ENCODE measurements at regions not wholly inside any gene's neighbourhood (a gene's known extent, or its start where the extent isn't known, plus 50 kb on each side); places are given as distances from the start of the nearest gene placed in this dataset.

- no peak overlapping the region for H3K27ac ChIP-seq
- no peak overlapping the region for H3K4me3 ChIP-seq
- intact Hi-C loops (cut with DNase I), result no loop called here
- no peaks in the 10 kb centered on the region for H3K36me3 ChIP-seq
- H3K27me3 ChIP-seq, result no peaks in the 10 kb centered on the region
- H3K9me3 ChIP-seq, result no peaks in the 10 kb centered on the region
- TF ChIP-seq POLR2A (IDR thresholded peaks at IDR 0.05) (no peak), POLR2AphosphoS5 (IDR thresholded peaks at IDR 0.05; ENCODE audit: insufficient read depth in 1 of 2, low read depth in 1 of 2) (no peak)
- TF ChIP-seq, protein P1, sequence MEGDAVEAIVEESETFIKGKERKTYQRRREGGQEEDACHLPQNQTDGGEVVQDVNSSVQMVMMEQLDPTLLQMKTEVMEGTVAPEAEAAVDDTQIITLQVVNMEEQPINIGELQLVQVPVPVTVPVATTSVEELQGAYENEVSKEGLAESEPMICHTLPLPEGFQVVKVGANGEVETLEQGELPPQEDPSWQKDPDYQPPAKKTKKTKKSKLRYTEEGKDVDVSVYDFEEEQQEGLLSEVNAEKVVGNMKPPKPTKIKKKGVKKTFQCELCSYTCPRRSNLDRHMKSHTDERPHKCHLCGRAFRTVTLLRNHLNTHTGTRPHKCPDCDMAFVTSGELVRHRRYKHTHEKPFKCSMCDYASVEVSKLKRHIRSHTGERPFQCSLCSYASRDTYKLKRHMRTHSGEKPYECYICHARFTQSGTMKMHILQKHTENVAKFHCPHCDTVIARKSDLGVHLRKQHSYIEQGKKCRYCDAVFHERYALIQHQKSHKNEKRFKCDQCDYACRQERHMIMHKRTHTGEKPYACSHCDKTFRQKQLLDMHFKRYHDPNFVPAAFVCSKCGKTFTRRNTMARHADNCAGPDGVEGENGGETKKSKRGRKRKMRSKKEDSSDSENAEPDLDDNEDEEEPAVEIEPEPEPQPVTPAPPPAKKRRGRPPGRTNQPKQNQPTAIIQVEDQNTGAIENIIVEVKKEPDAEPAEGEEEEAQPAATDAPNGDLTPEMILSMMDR (IDR thresholded peaks at IDR 0.05), result no peak
- no peaks in the 10 kb centered on the region for H3K4me1 ChIP-seq
- DNase-seq (ENCODE audit: extremely low spot score in 2 of 2), result no peak
Measured at GRCh38 chr16:63512910-63513309, 1476.7 kb upstream of the CDH8 start.

DNA sequence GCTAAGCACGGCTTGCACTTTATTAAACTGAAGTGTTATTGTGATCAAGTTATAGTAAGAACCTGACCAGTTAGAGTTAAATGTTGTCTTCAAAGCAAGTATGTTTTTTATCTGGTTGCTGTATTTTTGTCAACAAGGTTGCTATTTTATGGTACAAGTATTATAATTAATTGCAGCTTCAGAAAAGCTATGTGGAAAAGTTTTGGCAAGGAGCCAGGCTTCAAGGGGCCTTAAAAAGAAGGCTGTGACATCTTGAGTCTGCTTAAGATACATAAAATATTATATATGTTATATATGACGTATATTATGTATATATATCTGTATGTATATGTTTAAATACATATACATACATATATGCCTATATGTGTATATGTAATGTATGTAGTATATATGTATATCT, 1461.2 kb upstream of the CDH8 start:
- no peak for DNase-seq (ENCODE audit: extremely low spot score in 2 of 2)
- H3K36me3 ChIP-seq, result no peaks in the 10 kb centered on the region
- intact Hi-C loops (cut with DNase I), result loop anchor here (1.0 kb wide), 1 partner anchor 12 kb away; no protein-coding TSS in a partner anchor
- TF ChIP-seq POLR2A (IDR thresholded peaks at IDR 0.05) (no peak), POLR2AphosphoS5 (IDR thresholded peaks at IDR 0.05; ENCODE audit: insufficient read depth in 1 of 2, low read depth in 1 of 2) (no peak)
- TF ChIP-seq, protein P1 (IDR thresholded peaks at IDR 0.05), result no peak
- H3K27ac ChIP-seq, result no peak overlapping the region
- no peaks in the 10 kb centered on the region for H3K27me3 ChIP-seq
- H3K9me3 ChIP-seq, result no peaks in the 10 kb centered on the region
- no peak overlapping the region for H3K4me3 ChIP-seq
- no peaks in the 10 kb centered on the region for H3K4me1 ChIP-seq

DNA sequence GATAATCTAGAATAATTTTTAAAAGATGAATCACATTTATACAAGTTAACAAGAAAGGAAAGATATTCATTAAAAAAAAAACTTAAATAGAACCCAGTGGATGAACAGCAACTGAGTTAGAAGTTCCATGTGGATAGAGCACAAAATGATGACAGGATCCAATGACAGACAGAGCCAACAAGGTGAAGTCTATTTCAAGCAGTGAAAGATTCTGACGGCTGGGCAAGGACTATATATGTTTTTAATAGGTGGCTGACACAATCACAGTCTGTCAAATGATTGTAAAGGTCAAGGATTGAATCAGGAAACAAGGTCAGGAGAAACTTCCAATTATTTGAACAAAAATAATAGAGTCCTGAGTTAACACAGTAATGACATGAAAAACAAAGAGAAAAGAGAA, 1460.0 kb upstream of the CDH8 start:
- H3K9me3 ChIP-seq, result no peaks in the 10 kb centered on the region
- no peak overlapping the region for H3K27ac ChIP-seq
- no peaks in the 10 kb centered on the region for H3K36me3 ChIP-seq
- intact Hi-C loops (cut with DNase I), result no loop called here
- no peak overlapping the region for H3K4me3 ChIP-seq
- DNase-seq (ENCODE audit: extremely low spot score in 2 of 2), result no peak
- H3K27me3 ChIP-seq, result no peaks in the 10 kb centered on the region
- H3K4me1 ChIP-seq, result no peaks in the 10 kb centered on the region
- TF ChIP-seq, protein P1 (IDR thresholded peaks at IDR 0.05), result no peak
- TF ChIP-seq POLR2A (IDR thresholded peaks at IDR 0.05), result no peak
- no peak for TF ChIP-seq POLR2AphosphoS5 (IDR thresholded peaks at IDR 0.05; ENCODE audit: insufficient read depth in 1 of 2, low read depth in 1 of 2)

GRCh38 chr16:63488955-63489354, 1452.7 kb upstream of the CDH8 start:
- TF ChIP-seq, protein P1 (IDR thresholded peaks at IDR 0.05), result no peak
- TF ChIP-seq POLR2AphosphoS5 (IDR thresholded peaks at IDR 0.05; ENCODE audit: insufficient read depth in 1 of 2, low read depth in 1 of 2) (no peak), POLR2A (IDR thresholded peaks at IDR 0.05) (no peak)
- no peaks in the 10 kb centered on the region for H3K9me3 ChIP-seq
- H3K27ac ChIP-seq, result no peak overlapping the region
- H3K4me1 ChIP-seq, result no peaks in the 10 kb centered on the region
- H3K4me3 ChIP-seq, result no peak overlapping the region
- H3K27me3 ChIP-seq, result no peaks in the 10 kb centered on the region
- H3K36me3 ChIP-seq, result no peaks in the 10 kb centered on the region
- no peak for DNase-seq (ENCODE audit: extremely low spot score in 2 of 2)
- intact Hi-C loops (cut with DNase I), result no loop called here

- intact Hi-C loops (cut with DNase I), result no loop called here
- H3K27me3 ChIP-seq, result no peaks in the 10 kb centered on the region
- no peak for TF ChIP-seq POLR2A (IDR thresholded peaks at IDR 0.05)
- TF ChIP-seq POLR2AphosphoS5 (IDR thresholded peaks at IDR 0.05; ENCODE audit: insufficient read depth in 1 of 2, low read depth in 1 of 2), result no peak
- TF ChIP-seq, protein P1 (IDR thresholded peaks at IDR 0.05), result no peak
- no peak for DNase-seq (ENCODE audit: extremely low spot score in 2 of 2)
- no peak overlapping the region for H3K4me3 ChIP-seq
- no peak overlapping the region for H3K27ac ChIP-seq
- H3K9me3 ChIP-seq, result no peaks in the 10 kb centered on the region
- H3K4me1 ChIP-seq, result no peaks in the 10 kb centered on the region
- H3K36me3 ChIP-seq, result no peaks in the 10 kb centered on the region
Measured at GRCh38 chr16:63481060-63481459, 1444.8 kb upstream of the CDH8 start.

Measured in vagina (tissue), 2 donors.